H1 (cell line): ENCODE measurements at regions not wholly inside any gene's neighbourhood (a gene's known extent, or its start where the extent isn't known, plus 50 kb on each side); places are given as distances from the start of the nearest gene placed in this dataset.

Experiments used
- CHD2 ChIP-seq: IDR thresholded peaks from 2 replicates; pipeline ENCODE4 v1.6.1; 2012; ENCODE audit warnings: low read length, improper control_type of control experiment
- FOSL1 ChIP-seq: IDR thresholded peaks from 2 replicates; pipeline ENCODE4 v1.6.1; 2011; ENCODE audit warnings: mild to moderate bottlenecking, low read depth, low read length, moderate library complexity; ENCODE audit not compliant: insufficient read depth
- KDM4A ChIP-seq: IDR thresholded peaks from one replicate; pipeline ENCODE4 v1.7.1; 2012; ENCODE audit warnings: low read depth, mild to moderate bottlenecking, moderate library complexity, low read length, inconsistent platforms; ENCODE audit not compliant: severe bottlenecking
- RNF2 ChIP-seq: fragments of 200-900, 300-1000 bp; sonication (generic); IDR thresholded peaks from 2 replicates; pipeline ENCODE4 v1.7.1; 2016; ENCODE audit warnings: borderline replicate concordance, low read depth, mild to moderate bottlenecking, antibody characterized with exemption, low read length; ENCODE audit not compliant: poor library complexity, severe bottlenecking; ENCODE audit errors: missing control alignments
- TBP ChIP-seq: IDR thresholded peaks from 2 replicates; pipeline ENCODE4 v1.6.1; 2011; ENCODE audit warnings: low read depth, low read length, improper control_type of control experiment
- ZNF274 ChIP-seq: IDR thresholded peaks from 2 replicates; pipeline ENCODE4 v1.7.0; 2012; ENCODE audit warnings: low read length, borderline replicate concordance; ENCODE audit errors: extremely low read depth
- TF ChIP-seq, protein P1 (sequence below): fragments of 300-600 bp; sonication (generic); IDR thresholded peaks from 2 replicates; pipeline ENCODE4 v1.7.1; 2012; ENCODE audit warnings: low read length, moderate library complexity, mild to moderate bottlenecking, inconsistent platforms; ENCODE audit not compliant: insufficient replicate concordance
- TF ChIP-seq, protein P2 (sequence below): IDR thresholded peaks from 2 replicates; pipeline ENCODE4 v1.6.1; 2011; ENCODE audit warnings: low read length, improper control_type of control experiment

DNA sequence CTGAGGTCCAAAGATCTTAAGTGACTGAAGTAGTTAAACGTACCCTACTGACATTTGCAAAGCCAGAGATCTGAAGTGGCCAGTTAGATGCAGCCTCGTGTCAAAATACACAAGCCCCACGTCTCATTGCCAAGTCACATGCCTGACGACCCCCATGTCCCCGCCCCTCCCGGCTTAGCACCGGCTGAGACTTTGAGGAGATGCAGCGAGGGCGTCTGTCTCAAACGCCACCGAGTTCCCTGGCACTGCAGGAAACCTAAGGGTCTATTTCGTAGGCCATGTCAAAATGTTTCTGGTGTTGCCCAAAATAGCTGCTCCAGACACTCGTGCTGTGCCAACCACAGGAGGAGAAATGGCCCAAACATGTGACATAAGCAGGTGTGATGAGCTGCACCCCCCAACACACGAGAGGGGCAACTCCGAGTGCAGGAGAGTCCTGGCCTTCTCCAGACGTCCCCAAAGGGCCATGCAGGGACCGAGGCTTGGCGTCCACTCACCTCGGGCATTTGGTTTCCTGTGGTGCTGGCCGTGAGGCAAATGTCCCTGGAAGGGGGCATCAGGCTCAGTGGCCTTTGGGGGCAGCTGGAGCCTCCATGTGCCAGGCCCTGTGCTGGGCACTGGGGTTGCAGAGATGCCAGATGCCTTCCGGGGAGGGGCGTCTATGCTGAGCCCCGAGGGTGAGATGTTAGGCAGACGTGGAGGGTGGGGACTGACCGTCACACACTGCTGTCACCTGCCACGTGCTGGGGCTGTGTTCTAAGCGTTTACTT lies 67.0 kb downstream of the MATN1 start (continued):
- TF ChIP-seq, protein P1, sequence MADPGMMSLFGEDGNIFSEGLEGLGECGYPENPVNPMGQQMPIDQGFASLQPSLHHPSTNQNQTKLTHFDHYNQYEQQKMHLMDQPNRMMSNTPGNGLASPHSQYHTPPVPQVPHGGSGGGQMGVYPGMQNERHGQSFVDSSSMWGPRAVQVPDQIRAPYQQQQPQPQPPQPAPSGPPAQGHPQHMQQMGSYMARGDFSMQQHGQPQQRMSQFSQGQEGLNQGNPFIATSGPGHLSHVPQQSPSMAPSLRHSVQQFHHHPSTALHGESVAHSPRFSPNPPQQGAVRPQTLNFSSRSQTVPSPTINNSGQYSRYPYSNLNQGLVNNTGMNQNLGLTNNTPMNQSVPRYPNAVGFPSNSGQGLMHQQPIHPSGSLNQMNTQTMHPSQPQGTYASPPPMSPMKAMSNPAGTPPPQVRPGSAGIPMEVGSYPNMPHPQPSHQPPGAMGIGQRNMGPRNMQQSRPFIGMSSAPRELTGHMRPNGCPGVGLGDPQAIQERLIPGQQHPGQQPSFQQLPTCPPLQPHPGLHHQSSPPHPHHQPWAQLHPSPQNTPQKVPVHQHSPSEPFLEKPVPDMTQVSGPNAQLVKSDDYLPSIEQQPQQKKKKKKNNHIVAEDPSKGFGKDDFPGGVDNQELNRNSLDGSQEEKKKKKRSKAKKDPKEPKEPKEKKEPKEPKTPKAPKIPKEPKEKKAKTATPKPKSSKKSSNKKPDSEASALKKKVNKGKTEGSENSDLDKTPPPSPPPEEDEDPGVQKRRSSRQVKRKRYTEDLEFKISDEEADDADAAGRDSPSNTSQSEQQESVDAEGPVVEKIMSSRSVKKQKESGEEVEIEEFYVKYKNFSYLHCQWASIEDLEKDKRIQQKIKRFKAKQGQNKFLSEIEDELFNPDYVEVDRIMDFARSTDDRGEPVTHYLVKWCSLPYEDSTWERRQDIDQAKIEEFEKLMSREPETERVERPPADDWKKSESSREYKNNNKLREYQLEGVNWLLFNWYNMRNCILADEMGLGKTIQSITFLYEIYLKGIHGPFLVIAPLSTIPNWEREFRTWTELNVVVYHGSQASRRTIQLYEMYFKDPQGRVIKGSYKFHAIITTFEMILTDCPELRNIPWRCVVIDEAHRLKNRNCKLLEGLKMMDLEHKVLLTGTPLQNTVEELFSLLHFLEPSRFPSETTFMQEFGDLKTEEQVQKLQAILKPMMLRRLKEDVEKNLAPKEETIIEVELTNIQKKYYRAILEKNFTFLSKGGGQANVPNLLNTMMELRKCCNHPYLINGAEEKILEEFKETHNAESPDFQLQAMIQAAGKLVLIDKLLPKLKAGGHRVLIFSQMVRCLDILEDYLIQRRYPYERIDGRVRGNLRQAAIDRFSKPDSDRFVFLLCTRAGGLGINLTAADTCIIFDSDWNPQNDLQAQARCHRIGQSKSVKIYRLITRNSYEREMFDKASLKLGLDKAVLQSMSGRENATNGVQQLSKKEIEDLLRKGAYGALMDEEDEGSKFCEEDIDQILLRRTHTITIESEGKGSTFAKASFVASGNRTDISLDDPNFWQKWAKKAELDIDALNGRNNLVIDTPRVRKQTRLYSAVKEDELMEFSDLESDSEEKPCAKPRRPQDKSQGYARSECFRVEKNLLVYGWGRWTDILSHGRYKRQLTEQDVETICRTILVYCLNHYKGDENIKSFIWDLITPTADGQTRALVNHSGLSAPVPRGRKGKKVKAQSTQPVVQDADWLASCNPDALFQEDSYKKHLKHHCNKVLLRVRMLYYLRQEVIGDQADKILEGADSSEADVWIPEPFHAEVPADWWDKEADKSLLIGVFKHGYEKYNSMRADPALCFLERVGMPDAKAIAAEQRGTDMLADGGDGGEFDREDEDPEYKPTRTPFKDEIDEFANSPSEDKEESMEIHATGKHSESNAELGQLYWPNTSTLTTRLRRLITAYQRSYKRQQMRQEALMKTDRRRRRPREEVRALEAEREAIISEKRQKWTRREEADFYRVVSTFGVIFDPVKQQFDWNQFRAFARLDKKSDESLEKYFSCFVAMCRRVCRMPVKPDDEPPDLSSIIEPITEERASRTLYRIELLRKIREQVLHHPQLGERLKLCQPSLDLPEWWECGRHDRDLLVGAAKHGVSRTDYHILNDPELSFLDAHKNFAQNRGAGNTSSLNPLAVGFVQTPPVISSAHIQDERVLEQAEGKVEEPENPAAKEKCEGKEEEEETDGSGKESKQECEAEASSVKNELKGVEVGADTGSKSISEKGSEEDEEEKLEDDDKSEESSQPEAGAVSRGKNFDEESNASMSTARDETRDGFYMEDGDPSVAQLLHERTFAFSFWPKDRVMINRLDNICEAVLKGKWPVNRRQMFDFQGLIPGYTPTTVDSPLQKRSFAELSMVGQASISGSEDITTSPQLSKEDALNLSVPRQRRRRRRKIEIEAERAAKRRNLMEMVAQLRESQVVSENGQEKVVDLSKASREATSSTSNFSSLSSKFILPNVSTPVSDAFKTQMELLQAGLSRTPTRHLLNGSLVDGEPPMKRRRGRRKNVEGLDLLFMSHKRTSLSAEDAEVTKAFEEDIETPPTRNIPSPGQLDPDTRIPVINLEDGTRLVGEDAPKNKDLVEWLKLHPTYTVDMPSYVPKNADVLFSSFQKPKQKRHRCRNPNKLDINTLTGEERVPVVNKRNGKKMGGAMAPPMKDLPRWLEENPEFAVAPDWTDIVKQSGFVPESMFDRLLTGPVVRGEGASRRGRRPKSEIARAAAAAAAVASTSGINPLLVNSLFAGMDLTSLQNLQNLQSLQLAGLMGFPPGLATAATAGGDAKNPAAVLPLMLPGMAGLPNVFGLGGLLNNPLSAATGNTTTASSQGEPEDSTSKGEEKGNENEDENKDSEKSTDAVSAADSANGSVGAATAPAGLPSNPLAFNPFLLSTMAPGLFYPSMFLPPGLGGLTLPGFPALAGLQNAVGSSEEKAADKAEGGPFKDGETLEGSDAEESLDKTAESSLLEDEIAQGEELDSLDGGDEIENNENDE = no peak
- TF ChIP-seq RNF2 (no peak), FOSL1 (no peak), ZNF274 (no peak), KDM4A (no peak), CHD2 (no peak), TBP (no peak)
- TF ChIP-seq, protein P2, sequence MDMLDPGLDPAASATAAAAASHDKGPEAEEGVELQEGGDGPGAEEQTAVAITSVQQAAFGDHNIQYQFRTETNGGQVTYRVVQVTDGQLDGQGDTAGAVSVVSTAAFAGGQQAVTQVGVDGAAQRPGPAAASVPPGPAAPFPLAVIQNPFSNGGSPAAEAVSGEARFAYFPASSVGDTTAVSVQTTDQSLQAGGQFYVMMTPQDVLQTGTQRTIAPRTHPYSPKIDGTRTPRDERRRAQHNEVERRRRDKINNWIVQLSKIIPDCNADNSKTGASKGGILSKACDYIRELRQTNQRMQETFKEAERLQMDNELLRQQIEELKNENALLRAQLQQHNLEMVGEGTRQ = no peak
- TF ChIP-seq, all 59 proteins: peak for 0
